ENCODE measurements at regions not wholly inside any gene's neighbourhood (a gene's known extent, or its start where the extent isn't known, plus 50 kb on each side); places are given as distances from the start of the nearest gene placed in this dataset.

DNA sequence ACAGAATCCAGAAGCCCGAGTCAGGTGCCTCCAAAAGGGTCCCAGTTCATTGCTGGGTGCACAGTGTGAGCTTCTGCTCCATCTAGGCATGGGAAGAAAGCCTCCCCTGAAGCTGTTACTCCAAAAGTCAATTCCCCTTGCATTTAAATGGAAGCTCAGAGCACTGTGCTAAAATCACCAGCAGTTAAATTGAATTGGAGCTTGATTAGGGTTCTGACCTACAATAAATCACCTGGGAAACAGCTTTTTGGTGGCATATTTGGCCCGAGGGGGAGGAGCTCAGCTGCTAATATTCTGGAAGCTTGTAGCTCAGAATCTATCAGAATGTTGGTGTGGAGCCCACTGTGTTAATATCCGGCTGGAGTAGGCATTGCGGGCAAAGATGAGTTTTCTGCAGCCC lies 87.1 kb upstream of the RGMA start:
- DNase-seq: no peak

GRCh38 chr15:93174836-93175235 lies 85.8 kb upstream of the RGMA start:
- DNase-seq: no peak

DNA sequence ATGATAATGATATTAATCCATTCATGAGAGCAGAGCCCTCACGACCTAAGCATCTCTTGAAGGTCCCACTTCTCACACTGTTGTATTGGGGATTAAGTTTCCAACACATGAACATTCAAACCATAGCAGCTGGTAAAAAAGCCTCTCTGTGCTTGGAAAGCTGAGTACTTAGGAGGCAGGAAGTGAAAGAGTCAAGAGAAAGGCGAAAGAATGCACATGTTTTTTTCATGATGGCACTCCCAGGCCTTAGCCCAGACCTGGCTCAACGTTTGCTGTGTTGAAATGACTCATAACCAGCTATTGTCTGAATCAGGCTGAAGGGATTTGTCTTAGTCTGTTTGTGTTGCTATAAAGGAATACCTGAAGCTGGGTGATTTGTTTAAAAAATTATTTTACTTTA lies 84.4 kb upstream of the RGMA start:
- no peak for DNase-seq

DNA sequence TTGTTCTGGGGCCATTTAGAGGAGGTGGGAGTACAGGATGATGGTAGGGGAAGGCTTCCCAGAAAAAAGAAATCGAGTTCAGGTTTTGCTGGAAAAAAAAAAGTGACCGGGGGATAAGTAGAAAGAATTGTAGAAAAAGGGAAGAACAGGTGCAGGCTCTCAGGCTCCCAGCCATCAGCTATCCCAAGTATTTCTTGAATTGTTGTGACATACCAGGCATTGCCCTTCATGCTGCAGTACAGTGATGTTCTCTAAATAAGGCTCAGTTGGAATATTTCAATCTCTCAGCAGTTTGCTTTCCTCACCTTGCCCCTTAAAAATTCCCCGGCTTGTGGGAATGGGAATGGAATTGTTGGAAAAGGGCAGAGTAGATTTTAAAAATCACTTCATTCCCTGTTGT lies 82.5 kb upstream of the RGMA start:
- no peak for DNase-seq

DNA sequence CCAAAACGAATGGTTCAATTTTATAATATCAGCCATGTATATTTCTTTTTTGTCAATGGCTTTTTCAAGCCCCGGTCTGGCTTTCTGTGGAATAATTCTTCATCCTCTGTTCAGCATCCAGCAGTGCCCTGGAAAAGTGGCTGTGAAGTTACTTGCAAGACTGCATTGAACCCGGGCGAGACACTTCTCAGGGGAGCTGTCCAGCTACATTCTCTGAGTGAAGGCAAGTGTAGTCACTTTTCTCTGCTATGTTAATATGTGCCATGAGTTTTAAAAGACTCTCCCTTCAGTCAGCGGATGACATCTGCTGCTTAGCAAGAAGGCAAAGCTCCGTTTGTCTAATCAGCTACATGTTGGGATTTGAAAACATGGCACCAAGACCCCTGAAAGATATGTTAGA lies 81.3 kb upstream of the RGMA start:
- no peak for DNase-seq

DNA sequence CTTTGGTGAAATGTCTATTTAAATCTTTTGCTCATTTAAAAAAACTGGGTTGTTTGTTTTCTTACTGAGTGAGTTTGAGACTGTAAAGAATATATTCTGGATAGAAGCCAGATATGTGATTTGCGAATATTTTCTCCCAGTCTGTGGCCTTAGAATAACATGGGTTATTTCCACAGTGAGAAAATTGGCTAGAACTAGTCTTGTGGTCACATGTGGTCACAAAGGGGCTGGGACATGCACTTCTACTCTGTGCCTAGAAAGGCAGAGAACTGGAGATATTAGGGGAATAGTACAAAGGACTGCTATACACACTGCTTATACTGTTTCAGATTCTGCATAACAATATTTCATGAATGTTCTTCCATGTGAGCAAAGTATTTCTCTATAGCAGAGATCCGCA lies 79.9 kb upstream of the RGMA start:
- no peak for DNase-seq

DNA sequence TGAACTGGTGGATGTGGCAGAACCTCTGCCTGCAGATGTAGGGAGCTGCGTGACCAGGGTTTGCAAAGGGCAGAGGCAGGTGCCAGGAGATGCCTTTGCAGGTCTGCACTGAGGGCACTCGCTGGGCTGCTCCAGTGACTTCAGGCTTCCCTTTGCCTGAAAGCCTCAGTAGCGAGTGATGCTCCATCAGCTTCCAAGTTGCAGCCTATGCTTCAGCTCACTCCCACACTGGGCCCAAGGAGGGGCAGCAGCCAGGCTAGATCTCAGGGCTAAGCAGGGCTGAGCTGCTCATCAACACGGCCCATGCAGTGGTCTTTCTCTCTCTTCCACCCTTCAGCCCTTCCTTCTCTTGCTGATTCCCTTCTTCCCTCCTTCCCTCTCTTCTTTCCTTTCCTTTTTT lies 78.3 kb upstream of the RGMA start:
- no peak for DNase-seq

- DNase-seq: no peak
These were observed 77.7 kb upstream of the RGMA start for GRCh38 chr15:93166675-93167074.

- no peak for DNase-seq
These were observed 76.9 kb upstream of the RGMA start for GRCh38 chr15:93165734-93166470.

DNA sequence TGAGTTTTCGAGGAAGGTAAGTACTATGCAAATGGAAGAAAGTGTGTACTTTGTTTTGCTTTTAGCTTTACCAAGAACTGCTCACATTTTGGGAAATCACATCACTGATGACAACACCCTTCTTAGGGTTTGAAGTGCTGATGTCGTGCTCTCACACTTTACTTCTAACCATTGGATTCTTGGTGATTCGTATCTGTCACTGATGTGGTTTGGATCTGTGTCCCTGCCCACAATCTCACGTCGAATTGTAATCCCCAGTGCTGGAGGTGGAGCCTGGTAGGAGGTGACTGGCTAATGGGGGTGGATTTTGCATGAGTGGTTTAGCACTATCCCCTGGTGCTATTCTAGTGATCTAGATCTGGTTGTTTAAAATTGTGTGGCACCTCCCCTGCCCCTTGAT lies 75.4 kb upstream of the RGMA start:
- no peak for DNase-seq

DNA sequence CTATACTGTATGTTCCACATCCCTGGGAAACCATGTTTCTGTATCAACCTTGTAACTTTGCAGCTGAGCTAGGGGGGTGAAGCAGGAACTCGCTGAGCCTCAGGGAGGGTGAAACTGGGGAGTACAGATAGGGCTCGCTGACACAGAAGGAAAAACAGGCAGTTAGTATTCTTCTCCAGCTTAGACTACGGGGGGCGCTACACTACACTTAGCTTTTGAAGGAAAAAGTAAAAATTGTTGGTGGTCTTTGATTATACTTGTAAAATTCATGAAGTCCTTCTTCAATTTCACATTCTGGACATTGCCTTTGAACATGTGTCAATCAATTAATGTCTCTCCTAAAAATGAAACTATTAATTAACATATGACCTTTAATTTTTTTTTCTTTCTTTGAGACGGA lies 73.5 kb upstream of the RGMA start:
- no peak for DNase-seq

- no peak for DNase-seq
These were observed 70.9 kb upstream of the RGMA start for GRCh38 chr15:93159930-93160329.

DNA sequence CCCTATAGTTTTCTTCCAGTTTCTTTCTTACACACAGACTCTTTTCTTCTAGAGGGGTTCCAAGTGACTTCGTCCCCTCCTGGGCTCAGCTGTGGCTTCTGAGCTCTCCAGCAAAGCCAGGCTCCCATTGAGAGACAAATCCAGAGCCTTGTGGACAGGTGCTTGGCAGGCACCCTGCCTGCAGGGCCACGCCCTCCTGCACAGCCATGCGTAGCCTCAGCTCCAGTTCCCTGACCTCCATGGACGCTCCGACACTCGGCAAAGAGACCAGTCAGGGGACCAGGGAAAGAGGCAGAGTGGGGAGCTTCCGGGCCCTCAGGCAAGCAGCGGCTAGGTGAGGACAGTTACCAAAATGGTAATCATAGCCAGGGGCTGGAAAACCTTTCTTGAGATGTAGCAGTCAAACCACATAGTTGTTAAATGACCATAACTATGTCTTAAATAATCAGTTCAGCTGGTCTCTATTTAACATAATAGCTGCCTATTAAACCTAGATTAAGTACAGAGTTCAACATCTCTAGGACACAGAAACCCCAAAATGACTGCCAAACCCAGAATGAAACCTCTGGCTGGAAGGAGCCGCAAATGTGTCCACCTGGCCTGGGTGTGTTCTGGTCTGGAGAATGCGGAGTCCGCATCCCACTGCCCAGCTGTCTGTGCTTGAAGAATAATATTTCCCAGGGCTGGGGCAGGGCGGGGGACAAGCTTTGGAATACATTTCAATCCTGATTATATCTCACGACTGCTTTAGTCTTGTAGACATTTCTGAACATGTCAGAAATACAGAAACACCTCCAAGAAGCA lies 69.3 kb upstream of the RGMA start:
- DNase-seq: no peak

- no peak for DNase-seq
These were observed 65.7 kb upstream of the RGMA start for GRCh38 chr15:93154666-93155065.

DNA sequence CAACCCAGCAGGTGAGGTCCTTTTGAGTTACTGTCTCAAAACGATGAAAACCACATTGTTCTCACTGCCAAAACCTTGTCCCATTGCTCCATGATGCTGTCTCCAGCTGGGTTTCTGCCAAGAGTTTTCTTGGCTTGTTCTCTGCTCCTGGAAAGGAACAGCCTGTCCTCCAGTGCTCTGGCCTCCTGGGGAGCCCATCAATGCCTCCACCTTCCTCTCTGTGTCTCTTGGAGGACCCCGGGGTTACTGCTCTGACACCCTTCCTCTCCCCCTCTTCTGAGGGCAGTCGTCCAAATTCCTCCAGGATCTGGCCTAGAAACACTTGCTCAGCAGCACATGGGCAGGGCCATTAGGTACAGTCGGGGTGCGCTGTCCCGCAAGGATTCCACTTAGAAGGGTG lies 63.9 kb upstream of the RGMA start:
- no peak for DNase-seq

GRCh38 chr15:93152360-93152759 lies 63.3 kb upstream of the RGMA start:
- DNase-seq: no peak

DNA sequence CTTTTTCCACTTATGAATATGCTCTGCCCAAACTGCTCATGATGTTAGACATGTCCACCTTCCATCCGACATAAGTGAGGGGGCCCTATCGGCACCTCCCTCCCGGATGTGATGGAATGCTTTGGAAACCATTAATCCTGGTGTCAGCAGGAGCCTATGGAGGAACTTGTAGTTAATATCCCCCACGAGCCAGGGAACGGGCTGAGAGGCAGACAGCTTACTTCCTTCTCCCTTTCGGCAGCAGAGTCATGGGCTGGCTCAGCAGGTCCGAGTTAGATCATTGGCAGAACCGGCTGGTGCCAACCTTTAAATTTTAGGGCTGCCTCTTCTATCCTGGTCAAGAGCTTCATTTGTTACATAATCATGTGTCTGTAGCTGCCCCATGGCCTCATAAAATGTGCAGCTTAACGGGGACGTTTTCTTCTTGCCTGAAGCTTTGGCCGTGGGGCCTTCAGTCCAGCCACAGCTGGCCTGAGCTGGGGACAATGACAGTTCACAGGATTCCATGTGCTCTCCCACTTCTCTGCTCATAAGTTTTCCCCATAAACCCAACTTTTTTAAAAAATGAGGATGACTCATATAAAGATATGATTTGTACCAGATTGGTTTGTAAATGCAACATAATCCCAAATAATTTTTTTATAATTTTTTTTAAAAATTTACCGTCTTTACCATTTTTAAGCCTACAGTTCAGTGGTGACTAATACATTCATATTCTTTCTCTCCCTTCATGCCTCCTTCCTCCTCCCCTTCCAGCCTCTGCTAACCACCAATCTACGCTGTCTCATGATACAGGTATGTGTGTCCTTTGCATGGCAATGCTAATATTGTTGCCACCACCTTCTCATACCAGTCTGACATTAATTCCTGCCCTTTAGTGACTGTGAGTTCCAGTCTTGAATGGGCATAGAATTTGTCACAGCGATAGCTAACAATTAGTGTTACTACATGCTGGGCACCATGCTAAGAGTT lies 62.2 kb upstream of the RGMA start:
- DNase-seq: no peak

- no peak for DNase-seq
These were observed 57.6 kb upstream of the RGMA start for GRCh38 chr15:93146601-93147000.

DNA sequence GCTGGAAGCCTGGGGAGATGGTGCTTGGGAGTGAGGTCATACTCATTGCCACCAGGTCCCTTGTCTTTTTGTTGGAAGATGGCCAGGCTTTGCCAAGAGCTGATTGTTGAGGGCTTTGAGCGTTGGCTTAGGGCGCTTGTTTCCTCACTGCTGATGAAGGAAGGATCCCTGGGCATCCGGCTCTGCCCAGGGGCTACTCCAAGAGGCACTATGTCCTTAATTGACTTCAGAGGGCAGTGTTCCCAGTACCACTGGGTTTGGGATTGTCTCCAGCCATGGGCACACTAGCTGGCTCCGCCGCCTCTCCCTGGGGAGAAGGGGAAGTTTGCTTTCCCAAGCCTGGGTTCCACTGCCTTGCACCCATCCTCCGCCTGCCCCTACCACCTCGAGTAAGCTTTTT lies 57.2 kb upstream of the RGMA start:
- no peak for DNase-seq

DNA sequence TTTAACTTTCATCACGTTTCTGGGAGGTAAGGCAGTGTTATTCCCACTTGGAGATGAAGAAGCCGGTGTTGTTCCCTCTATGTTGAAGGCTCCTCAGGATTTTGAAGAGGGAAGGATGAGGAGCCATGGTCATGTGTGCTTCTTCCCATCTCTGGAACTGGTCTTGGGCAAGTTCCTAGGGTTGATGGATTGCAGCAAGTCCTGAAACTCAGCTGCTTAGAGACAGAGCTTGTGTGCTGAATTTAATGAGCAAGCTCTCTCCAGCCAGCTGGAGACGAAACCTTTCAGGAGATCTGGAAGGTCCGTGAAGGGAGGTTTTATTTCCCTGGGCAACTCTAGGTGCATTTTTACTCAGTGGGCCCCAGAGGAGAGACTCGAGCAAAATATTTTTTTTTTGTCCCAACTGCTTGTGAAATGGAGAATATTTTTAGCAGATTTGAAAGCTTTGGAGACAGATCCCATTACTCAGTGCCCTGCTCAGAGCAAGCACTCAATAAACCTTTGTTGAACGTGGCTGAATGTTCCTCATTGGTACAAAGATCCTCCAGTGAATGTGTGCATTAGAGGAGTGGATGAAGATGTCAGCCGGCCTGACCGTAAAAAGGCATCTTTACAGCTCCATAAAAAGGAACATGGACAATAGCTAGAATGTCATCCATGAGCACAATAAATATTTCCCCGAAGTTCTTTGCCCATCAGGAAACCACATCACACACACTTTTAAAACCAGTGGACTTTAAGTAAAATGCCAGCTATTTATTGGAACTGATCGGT lies 55.6 kb upstream of the RGMA start:
- DNase-seq: no peak

DNA sequence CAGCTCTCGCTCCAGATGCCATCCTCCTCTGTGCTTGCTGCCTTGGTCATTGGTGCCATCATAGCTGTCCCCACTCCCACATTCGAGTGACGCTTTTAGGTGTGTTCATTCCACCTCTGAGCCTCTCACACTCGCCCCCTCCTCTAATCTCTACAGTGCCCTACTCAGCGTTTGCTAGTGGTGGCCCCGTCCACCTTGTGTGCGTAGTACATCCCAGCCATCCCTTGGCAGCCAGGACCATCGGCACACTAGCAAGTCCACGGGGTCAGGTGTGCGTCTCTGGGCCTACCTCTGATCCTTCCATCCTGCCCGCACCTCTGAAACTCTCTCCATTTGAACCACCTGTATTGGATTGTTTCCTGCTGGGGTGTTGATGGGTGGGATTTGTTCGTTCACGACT lies 54.2 kb upstream of the RGMA start:
- no peak for DNase-seq

DNA sequence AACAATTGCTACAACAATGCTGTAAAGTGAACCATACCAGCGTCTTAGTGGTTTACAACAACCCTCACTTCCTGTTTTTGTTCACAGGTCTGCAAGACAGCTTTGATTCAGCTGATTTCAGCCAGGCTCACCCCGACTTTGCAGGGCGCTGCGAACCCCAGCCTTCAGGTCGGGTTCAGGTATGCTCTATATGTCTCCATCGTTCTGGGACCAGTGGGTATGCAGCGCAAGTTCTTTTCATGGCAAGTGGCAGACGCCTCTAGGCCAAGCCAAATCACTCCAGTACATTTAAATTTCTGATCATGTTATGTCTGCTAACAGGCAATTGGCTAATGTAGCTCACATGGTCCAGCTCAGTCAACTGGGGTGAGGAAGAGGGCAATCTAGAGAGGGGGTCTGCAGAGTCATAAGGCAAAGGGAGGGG lies 52.4 kb upstream of the RGMA start:
- DNase-seq: peak in 1 of 2 donors; percentile 4

GRCh38 chr15:93139436-93139835 lies 50.4 kb upstream of the RGMA start:
- no peak for DNase-seq
